Dermis blood vessel endothelial cell (primary cell): ENCODE measurements at regions not wholly inside any gene's neighbourhood (a gene's known extent, or its start where the extent isn't known, plus 50 kb on each side); places are given as distances from the start of the nearest gene placed in this dataset.
"Not testable (repeated sequence)": the region's sequence is repeated elsewhere in the genome, so short reads cannot be mapped to it uniquely, and the experiment has no call there.

ENCODE experiments used
- DNase-seq: peaks from one replicate; pipeline ENCODE4 v3.0.0; 2010

DNA sequence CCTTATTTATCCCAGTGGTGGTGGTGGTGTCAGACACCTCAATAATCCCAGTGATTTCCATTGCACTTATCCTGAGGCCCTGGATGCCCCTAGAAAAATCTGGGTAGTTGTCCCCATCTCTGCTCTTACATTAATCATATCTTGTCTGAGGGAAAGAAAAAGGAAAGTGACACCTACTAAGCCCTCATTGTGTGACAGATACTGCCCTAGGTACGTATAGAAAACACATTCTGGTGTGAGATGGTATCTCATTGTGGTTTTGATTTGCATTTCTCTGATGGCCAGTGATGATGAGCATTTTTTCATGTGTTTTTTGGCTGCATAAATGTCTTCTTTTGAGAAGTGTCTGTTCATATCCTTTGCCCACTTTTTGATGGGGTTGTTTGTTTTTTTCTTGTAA lies 162.6 kb upstream of the JADE1 start:
- not testable (repeated sequence) for DNase-seq

DNA sequence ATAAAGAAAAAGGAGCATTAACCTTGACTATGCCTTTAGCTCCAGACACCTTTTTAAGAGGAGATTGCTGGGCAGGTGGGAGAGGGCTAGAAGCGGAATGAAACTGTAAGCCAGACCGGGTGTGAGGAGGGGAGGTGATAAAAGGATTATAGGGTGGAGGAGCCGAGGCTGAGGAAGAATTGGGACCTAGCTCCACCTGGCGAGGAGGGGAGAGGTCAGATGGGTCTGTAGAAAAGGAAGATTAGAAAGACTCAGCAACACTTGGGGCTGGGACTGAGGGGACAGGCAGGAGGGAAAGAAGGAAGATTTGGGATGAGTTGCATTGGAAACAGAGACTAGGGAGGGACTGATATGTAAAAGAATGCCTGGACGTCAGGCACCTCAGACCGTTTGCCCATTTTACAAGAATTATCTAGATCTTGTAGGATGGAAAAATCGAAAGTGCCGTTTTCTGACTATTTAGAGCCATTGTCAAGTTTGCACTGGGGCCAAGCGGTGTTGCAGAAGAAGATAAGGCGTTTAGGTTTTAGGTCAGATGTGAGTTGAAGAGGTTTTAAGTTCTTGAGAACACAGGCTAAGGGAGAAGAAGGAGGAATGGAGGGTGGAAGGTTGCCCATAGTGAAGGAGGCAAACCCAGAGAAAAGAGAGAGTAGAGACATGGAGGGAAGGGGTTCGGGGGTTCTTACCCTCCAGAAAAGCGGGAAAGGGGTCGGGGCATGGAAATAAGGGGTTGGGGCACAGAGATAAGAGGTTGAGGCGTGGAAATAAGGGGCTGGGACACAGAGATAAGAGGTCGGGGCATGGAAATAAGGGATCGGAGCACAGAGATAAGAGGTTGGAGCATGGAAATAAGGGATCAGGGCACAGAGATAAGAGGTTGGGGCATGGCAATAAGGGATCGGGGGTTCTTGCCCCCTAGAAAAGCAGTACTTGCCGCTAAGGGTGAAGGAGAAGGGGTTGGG lies 164.5 kb upstream of the JADE1 start:
- not testable (repeated sequence) for DNase-seq

DNA sequence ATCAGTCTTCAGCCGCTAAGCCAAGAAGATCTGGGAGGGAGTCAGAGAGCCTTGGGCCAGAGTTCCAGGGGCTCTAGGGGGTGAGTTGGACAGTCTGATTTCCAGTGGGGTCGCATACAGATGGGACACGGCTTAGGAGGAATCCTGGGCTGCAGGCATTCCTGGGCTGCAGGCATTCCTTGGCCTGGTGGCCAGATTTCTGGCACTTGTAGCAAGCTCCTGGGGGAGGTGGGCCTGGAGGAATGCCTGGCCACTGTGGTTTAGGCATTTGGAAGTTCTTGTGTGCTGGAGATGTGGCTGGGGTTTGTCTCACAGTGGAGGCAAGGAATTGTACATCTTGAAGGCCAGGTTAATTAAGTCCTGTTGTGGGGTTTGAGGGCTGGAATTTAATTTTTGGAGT lies 165.4 kb upstream of the JADE1 start:
- DNase-seq: not testable (repeated sequence)

DNA sequence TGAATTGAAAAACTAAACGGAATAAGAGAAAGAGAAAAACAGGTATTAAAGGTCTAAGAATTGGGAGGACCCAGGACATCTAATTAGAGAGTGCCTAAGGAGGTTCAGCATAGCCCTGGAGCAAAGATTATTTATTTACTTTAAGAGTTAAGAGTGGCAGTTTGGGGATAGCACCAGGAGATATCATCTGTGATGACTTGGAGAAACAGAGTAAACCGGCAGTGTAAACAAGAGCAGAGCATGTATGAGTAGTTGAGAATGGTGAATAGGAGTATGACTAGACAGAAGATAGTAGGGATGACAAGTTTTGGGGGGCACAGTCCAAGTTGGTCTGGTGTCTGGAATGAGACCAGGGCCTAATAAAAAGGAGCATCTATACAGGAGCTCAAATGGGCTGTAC lies 167.9 kb upstream of the JADE1 start:
- not testable (repeated sequence) for DNase-seq

DNA sequence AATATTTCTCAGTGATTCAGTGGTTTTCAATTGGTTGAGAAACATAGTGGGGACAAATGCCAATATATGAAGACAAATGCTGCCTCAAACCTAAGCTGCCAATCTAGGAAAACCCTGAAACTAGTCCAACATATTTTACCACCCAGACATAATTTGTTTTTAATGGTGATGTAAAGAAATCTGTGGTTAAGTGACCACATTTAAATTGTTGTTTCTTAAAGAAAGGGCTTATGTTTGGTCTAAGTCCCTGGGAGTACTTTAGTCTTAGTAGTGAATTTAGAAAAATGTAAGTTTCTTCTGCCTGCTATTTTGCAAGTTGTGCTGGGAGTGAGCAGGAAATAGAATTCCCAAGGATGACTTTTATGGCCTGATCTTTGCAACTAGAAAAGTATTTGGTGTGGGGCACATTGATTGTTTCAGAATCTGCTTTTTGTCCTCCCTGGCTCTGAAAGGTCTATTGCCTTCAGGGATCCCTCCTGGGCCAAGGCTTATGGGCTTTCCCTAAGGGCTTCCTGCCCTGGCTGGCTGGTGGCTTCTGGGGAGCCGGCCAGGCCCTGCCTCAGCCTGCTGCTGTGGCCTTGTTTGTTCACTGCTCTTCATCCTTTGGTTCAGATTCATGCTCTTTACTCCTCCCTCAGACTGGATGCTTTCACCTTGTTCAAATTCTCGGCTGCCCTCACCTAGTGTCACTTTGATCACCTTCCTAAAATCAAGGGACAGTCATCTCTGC lies 169.8 kb upstream of the JADE1 start:
- DNase-seq: no peak

DNA sequence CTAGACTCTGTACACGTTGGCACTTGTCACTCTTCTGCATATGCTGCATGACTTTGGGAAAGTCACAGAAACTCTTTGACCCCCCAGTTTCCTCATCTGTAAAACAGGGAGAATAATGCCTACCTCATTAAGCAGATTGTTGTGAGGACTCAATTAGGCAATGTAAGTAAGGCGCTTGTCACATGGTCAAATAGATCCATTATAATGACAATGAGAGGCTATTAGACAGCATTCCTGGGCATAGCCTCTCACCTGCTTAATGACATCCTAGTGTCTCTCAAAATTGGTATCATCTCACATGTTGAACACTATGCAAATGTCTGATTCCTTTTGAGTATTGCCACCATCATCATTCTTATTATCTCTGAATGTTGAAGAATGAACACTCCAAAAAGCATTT lies 172.6 kb upstream of the JADE1 start:
- no peak for DNase-seq

DNA sequence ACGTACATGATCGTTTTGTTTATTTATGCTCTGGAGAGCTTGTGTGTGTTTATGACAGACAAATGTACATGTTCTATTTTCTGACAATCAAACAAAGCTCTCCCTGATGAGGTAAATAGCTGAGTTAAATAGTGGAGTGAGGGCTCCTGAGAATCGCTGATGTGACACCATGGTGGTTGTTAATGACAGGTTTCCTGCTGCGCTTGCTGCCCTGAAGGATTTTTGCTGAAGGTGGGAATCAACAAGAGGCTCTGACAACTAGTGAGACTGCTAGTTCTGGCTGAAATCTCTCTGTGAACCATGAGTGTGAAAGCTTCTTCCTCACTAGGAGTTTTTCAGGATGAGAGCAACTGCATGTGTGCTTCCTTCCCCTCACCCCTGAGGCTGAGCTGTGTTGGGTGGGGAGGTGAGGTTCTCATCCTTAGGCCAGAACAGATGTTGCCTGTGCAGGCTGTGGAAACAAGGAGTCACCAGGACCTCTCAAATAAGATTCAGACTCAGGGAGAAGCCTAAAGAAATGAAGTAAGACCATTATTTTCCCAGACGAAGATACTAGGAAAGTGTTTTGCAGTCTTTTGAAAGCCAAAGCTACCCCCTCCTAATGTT lies 173.4 kb upstream of the JADE1 start:
- DNase-seq: no peak

DNA sequence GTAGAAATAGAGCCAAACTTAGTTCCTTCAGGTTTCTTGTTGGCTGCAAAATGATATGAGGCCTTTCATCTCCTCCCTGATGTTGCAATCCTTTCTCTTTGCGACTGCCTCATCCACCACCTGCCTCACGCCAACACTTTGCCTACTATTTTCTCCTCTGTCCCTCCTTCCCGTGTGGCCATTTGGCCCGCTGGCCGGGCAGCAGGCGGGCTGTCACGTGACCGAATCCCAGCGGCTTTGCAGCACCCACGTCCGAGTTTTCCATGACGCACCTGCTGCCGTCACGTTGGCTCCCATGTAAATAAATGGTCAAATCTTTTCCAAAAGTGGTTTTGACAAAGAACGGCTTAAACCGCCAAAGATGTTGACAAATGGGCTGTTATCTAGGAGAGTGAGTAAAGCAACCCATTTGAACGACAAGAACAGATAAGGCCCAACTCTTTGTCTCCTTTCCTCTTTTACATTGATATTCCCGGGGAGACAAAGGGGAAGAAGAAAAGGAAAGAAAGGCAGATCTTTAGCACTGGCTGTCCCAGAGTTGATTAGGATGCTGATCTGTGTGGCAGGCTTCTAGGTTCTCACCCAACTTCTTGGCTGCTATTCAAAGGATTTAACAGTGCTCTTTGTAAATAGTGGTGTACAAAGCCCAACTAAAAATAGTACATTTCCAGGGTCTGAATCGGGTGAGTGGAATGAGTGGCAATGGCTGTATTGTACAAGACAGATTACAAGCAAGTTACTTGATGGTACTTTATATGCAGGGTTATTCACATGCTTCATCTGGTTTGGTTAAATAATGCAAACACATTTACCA lies 174.2 kb upstream of the JADE1 start:
- no peak for DNase-seq

DNA sequence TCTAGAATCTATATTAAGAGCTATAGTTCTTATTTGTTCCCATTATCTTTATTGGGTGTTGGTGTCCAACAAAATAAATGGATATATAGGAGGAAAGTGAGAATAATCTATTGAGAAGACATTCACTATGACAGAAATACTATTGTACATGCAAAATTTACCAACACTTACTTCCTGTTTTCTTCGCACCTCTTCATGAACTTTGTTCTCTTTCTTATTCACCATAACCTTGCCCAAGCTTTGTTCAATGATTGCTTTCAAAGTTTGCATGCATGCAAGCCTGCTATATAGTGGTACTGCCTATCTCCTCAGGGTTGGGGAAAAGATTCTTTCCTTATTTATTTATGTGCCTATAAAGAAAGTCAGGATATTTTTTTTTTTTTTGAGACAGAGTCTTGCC lies 176.4 kb upstream of the JADE1 start:
- DNase-seq: no peak

DNA sequence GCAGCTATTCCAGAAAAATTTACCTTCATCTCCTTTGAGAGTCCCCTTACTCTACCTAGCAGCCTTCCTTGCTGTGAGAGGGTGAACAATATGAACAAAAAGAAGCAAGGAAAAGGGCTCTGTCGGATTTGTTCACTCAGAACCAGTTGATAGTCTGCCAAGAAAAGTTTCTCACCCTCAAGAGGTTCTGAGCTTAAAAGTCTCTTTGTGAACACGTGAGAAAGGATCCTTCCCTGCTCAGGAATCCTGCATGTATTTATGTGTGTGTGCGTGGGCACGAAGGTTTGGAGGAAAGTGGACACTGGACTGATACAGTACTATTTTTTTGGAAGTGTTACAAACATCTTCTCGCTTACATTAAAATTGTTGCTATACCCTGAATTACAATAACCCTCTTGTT lies 178.6 kb upstream of the JADE1 start:
- DNase-seq: no peak

DNA sequence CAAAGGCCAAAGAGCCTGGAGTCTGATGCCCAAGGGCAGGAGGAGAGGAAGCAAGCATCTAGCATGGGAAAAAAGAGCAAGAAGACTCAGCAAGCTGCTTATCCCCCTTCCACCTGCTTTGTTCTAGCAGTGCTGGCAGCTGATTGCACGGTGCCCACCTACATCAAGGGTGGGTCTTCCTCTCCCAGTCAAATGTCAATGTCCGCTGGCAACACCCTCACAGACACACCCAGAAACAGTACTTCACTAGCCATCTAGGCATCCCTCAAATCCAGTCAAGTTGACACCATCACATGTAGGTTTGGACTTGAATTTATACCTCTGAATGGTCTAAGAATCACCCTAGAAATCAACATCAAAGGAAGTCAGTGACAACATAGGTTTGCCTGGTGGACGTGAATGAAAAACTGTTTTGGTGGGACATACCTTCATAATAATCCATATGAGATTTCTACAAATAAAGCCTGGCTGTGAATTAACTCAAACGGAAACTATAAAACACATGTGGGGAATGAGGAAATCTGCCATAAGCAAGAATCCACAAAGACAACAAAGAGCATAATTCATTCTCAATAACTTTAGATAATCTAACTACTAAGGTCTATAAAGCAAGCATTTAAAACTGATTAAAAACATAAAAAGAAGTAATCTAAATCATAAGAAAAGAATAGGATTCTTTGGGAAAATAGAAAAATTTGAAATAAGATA lies 185.8 kb upstream of the JADE1 start:
- DNase-seq: no peak

DNA sequence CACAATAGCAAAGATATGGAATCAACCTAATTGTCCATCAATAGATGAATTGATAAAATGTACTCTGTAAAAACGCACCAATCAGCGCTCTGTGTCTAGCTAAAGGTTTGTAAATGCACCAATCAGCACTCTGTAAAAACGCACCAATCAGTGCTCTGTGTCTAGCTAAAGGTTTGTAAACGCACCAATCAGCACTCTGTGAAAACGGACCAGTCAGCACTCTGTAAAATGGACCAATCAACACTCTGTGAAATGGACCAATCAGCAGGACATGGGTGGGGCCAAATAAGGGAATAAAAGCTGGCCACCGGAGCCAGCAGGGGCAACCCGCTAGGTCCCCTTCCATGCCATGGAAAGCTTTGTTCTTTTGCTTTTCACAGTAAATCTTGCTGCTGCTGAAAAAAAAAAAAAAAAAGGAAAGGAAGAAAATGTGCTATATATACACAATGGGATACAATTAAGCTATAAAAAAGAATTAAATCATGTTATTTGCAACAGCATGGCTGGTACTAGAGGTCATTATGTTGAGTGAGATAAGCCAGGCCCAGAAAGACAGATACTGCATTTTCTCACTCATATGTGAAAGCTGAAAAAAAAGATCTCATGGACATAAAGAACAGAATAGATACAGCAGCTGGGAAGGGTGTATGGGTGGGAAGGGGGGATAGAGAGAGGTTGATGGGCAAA lies 189.1 kb upstream of the JADE1 start:
- not testable (repeated sequence) for DNase-seq

DNA sequence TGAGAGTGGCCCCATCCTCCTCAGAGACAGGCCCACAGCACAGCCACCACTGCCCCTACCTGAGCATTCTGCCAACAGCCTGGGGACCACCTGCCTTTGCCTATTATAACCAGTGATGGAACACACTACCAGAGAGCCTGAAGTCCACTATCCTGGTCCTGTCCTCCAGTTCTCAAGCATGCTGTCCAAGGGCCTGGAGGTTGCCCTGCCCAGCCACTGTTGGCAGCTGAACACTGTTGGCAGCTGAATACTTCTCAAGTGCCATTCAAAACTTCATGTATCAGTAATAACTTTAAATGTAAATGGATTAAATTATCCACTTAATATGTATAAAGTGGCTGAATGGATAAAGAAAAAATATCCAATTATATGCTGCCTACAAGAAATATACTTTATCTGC lies 194.3 kb upstream of the JADE1 start:
- no peak for DNase-seq

DNA sequence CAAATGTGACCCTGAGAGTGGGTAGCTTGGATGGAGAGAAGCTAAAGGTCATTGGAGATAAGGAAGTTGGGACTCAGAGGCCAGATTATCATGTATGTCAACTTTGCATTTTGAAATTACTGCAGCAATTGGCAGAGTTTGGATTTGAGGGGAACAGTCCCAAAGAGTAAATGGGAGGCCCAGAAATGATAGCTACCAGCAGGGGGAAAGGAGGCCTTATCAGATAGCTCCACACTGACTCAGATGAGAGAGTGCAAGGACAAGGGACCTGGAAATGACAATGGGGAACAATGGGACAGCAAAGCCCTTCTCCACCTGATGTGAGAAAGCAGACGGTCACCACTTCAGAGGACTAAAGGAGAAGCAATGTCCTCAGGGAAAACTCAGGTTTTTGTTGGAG lies 201.5 kb upstream of the JADE1 start:
- DNase-seq: no peak

DNA sequence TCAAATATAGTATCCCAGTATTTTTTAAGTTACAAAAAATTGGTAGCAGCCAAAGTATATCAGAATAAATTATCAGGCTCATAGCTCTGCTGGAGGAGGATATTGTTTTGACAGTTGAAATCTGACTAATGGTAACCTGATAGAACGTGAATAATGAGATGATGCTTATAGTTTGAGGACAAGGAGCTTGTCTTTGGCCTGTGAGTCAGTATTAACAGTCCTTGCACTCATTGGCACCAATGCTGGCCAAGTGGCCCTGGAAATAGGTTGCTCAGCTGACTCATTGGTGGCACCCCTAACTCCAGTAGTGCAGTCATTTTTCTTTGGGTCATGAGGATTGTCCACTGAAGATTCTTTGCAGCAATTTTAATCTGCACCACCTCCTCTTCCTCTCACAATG lies 203.3 kb upstream of the JADE1 start:
- DNase-seq: peak; percentile 5

DNA sequence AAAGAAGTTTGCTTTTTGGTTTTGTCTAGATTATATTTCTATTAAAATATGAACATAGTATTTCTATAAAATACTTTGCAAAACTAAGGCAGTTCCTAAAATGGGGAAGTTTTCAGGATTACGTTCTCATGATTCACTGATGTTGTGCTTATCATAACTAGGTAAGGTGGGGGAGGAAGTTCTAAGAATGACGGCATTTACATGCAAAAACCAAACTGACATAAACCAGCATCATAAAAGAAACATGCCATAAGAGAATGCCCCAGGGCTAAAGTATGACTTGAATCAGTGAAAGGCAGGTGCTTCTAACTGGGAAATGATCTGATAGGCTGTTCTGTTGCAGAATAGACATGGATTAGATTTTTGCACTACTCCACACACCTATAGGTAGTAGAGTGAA lies 204.7 kb upstream of the JADE1 start:
- no peak for DNase-seq

DNA sequence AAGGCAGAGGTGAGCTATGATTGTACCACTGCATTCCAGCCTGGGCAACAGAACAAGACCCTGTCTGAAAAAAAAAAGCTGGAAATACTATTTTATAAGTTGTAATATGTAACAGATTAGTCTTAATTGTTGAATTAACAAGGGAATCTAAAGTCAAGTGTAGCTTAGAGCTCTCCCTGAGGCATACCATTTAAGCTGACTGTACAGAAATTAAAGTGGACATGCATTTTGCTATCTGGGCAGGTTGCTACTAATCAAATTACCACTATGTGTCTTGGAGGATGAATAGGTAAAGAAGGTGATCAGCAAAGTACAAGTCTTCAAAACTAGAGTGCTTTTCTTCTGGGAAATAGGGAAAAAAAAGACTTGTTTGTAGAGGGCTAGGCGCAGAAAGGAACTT lies 205.3 kb upstream of the JADE1 start:
- no peak for DNase-seq

DNA sequence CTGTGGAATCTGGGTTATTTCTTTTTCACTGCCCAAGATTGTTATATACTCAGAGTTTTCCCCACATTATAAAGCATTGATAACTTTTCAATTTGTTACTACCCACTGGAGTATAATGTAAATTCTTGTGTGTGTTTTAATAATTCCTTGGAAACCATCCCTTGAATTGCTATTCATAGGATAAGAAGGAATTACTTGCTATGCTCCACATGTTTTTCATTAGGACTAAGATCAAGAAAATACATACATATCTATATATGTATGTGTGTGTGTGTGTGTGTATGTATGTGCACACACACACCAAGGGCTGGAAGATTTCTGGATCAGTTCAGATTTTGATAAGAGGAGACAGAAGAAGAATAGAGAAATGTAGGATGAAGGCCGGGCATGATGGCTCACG lies 206.4 kb upstream of the JADE1 start:
- no peak for DNase-seq

DNA sequence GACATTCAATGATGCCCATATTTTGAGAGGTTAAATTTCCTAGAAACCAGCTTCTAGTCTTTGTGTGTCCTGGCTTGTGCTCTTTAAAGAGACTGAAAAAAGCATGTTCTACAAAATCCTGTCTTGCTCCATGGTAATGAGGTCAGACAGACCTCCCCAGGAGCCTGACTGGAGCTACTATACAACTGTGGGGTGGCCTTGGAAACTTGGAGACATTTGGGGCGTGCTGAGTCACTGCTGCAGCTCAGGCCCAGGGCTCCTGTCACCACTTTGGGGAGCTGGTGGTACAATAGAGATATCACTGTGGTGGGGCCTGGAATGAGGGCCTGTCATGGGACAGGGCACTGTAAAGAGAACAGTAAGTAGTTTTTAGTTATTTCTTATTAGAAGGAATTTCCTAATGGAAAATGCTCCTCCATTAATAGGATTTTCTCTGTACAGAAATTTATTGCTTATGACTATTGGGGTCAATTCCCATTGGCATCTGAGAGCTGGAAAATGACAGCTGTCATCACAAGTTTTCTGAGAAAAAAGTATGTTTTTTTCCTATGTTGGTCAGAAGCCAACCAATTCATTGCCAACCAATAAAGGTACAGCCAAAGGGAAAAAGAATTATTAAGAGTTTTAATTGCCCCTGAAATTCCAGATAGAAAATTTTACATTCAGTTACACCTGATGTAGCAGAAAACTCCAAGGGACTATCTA lies 207.4 kb upstream of the JADE1 start:
- peak; percentile 12 for DNase-seq

DNA sequence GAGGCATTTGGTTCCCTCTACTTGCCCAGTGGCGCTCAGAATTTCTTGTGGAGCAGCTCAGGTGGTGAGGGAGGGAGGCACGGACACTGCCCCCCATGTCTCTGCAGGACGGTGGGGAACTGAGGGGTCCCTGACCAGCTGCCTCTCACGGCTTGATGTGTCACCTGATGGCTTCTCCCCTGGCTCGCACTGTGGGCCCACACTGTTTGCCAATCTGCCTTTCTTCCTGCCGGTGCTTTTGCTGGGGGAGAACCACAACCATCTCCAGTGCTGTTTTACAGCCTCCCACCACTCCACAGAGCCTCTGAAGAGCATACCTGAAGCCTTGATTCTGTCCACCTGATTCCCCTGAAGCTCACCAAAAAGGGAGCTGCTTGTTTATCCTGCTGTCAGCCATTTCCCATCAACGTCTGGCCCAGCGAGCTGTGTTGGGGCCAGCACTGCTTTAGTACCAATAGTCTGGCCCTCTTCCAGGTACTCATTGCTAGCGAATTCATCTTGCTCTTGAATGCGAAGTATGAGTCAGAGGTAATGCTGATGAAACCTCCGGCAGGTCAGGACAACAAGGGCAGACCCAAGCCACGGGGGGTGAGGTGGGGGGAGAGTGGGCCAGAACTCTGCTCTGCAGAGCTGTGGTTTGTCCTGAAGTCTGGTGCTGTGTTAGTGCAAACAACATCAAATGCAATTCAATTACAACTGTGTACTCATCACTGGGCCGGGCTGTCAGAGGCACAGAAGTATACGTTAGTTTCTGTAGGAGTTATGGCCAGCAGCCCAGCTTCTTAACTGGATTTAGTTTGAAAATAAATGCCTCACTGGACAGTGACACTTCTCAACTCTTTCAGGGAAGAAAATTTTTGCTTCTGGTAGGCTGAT lies 208.3 kb upstream of the JADE1 start:
- DNase-seq: peak; percentile 95
